OCI-LY7 (cell line): ENCODE measurements at regions not wholly inside any gene's neighbourhood (a gene's known extent, or its start where the extent isn't known, plus 50 kb on each side); places are given as distances from the start of the nearest gene placed in this dataset.

Experiments used
- BruUV-seq: library from RNA; stranded (reverse); fragments of 400-500 nt; replicated peaks from 2 replicates; lab custom pipeline; 2021; lab: Mats Ljungman, UMichigan
- CTCF ChIA-PET: fragments of 300-600 bp; sonication (Branson Sonifier 250); formaldehyde crosslinking; loops from one replicate; lab custom pipeline; 2022; ENCODE audit warnings: antibody characterized with exemption; ENCODE audit not compliant: unreplicated experiment; lab: Charles Lee
- POLR2A ChIA-PET: fragments of 300-600 bp; sonication (Branson Sonifier 250); formaldehyde crosslinking; loops from one replicate; lab custom pipeline; 2022; ENCODE audit warnings: antibody characterized with exemption; lab: Charles Lee
- DNase-seq: peaks from one replicate; pipeline ENCODE4 v3.0.0-alpha.2; 2015; ENCODE audit warnings: low spot score
- H2AFZ ChIP-seq: fragments of 200-600 bp; sonication (generic), shearing (Covaris generic); 2 replicates; pipeline ENCODE4 v1.6.1; 2014; ENCODE audit warnings: mild to moderate bottlenecking, antibody characterized with exemption, low read length, moderate library complexity
- H3K27ac ChIP-seq: fragments of 200-600 bp; sonication (generic); 2 replicates; pipeline ENCODE4 v1.5.1; 2014; ENCODE audit warnings: mixed run types, low read depth, mild to moderate bottlenecking, moderate library complexity, low read length, inconsistent platforms; ENCODE audit not compliant: poor library complexity, severe bottlenecking
- H3K36me3 ChIP-seq: fragments of 200-600 bp; sonication (generic); 2 replicates; pipeline ENCODE4 v1.6.1; 2014; ENCODE audit warnings: mild to moderate bottlenecking, antibody characterized with exemption, low read length, moderate library complexity, mixed read lengths; ENCODE audit not compliant: insufficient read depth
- H3K4me1 ChIP-seq: fragments of 200-600 bp; sonication (generic); 2 replicates; pipeline ENCODE4 v1.5.1; 2014; ENCODE audit warnings: mild to moderate bottlenecking, low read length; ENCODE audit not compliant: insufficient read depth, poor library complexity, severe bottlenecking
- H3K4me2 ChIP-seq: fragments of 200-600 bp; sonication (generic); 2 replicates; pipeline ENCODE4 v1.6.1; 2014; ENCODE audit warnings: mild to moderate bottlenecking, low read length
- H3K4me3 ChIP-seq: fragments of 200-600 bp; sonication (generic); 2 replicates; pipeline ENCODE4 v1.5.1; 2014; ENCODE audit warnings: mild to moderate bottlenecking, low read depth, low read length; ENCODE audit not compliant: poor library complexity, severe bottlenecking
- H3K79me2 ChIP-seq: fragments of 200-600 bp; sonication (generic); 2 replicates; pipeline ENCODE4 v1.6.1; 2016; ENCODE audit warnings: low read depth, mild to moderate bottlenecking, low read length, moderate library complexity, mixed read lengths; ENCODE audit not compliant: insufficient read depth
- H3K9me2 ChIP-seq: fragments of 200-600 bp; sonication (generic); 2 replicates; pipeline ENCODE4 v1.6.1; 2016; ENCODE audit warnings: mild to moderate bottlenecking, low read length, mixed read lengths; ENCODE audit not compliant: insufficient read depth
- H3K9me3 ChIP-seq: fragments of 200-600 bp; sonication (generic); 2 replicates; pipeline ENCODE4 v1.6.1; 2014; ENCODE audit warnings: mild to moderate bottlenecking, mixed run types, low read length, mixed read lengths
- H4K20me1 ChIP-seq: fragments of 200-600 bp; sonication (generic); 2 replicates; pipeline ENCODE4 v1.6.1; 2014; ENCODE audit warnings: mild to moderate bottlenecking, antibody characterized with exemption, low read length, moderate library complexity, mixed read lengths; ENCODE audit not compliant: insufficient read depth
- CTCF ChIP-seq: fragments of 200-600 bp; sonication (generic); conservative IDR thresholded peaks from 2 replicates; pipeline ENCODE4 v1.5.1; 2014; ENCODE audit warnings: mild to moderate bottlenecking, antibody characterized with exemption, low read length, moderate library complexity, mixed read lengths
- EZH2phosphoT487 ChIP-seq: fragments of 200-600 bp; sonication (generic); IDR thresholded peaks from 2 replicates; pipeline ENCODE4 v1.6.1; 2018; ENCODE audit warnings: low read depth, borderline replicate concordance, mild to moderate bottlenecking, mixed run types, antibody characterized with exemption, low read length, moderate library complexity, mixed read lengths
- intact Hi-C: fragments of 100-400 bp; cut with micrococcal nuclease; formaldehyde crosslinking; loops from one replicate; pipeline ENCODE4 v1.10.0; 2022; ENCODE audit not compliant: unreplicated experiment

- ChIA-PET POLR2A (no interaction called here), CTCF (no interaction called here)
- H2AFZ ChIP-seq, result no peak overlapping the region
- H3K9me3 ChIP-seq, result no peaks in the 10 kb centered on the region
- H3K4me2 ChIP-seq, result no peak overlapping the region
- no peaks in the 10 kb centered on the region for H4K20me1 ChIP-seq
- H3K27ac ChIP-seq, result no peak overlapping the region
- intact Hi-C loops, result no loop called here
- H3K4me1 ChIP-seq, result no peaks in the 10 kb centered on the region
- no peaks in the 10 kb centered on the region for H3K79me2 ChIP-seq
- DNase-seq, result no peak
- H3K4me3 ChIP-seq, result no peak overlapping the region
- H3K9me2 ChIP-seq, result no peaks in the 10 kb centered on the region
- BruUV-seq, result no TSS peak
- H3K36me3 ChIP-seq, result no peaks in the 10 kb centered on the region
- TF ChIP-seq EZH2phosphoT487, result no peak
Measured at GRCh38 chrY:15455980-15456469, 931.7 kb downstream of the NLGN4Y start.

GRCh38 chrY:15456491-15456890 is 932.2 kb downstream of the NLGN4Y start:
- Histone ChIP-seq H3K4me3 (no peak overlapping the region), H3K9me2 (no peaks in the 10 kb centered on the region), H3K4me1 (no peaks in the 10 kb centered on the region), H3K79me2 (no peaks in the 10 kb centered on the region), H3K27ac (no peak overlapping the region), H2AFZ (no peak overlapping the region), H3K9me3 (no peaks in the 10 kb centered on the region), H3K4me2 (no peak overlapping the region), H3K36me3 (no peaks in the 10 kb centered on the region), H4K20me1 (no peaks in the 10 kb centered on the region)
- no TSS peak for BruUV-seq
- DNase-seq, result no peak
- CTCF ChIA-PET, result no interaction called here
- TF ChIP-seq EZH2phosphoT487, result no peak
- no peak for TF ChIP-seq CTCF
- intact Hi-C loops, result no loop called here
- POLR2A ChIA-PET, result no interaction called here

GRCh38 chrY:15457682-15458081 is 933.4 kb downstream of the NLGN4Y start:
- no peaks in the 10 kb centered on the region for H3K79me2 ChIP-seq
- CTCF ChIA-PET, result no interaction called here
- DNase-seq, result no peak
- no peaks in the 10 kb centered on the region for H4K20me1 ChIP-seq
- no peak overlapping the region for H3K4me3 ChIP-seq
- POLR2A ChIA-PET, result no interaction called here
- no peak overlapping the region for H3K4me2 ChIP-seq
- no TSS peak for BruUV-seq
- no peak overlapping the region for H2AFZ ChIP-seq
- intact Hi-C loops, result no loop called here
- H3K9me3 ChIP-seq, result no peaks in the 10 kb centered on the region
- no peaks in the 10 kb centered on the region for H3K9me2 ChIP-seq
- H3K4me1 ChIP-seq, result no peaks in the 10 kb centered on the region
- H3K36me3 ChIP-seq, result no peaks in the 10 kb centered on the region
- H3K27ac ChIP-seq, result no peak overlapping the region
- TF ChIP-seq EZH2phosphoT487 (no peak), CTCF (no peak)
